GM12878 (cell line): ENCODE measurements at regions not wholly inside any gene's neighbourhood (a gene's known extent, or its start where the extent isn't known, plus 50 kb on each side); places are given as distances from the start of the nearest gene placed in this dataset.

Experiments
- EP300 ChIP-seq, 2 experiments: fragments of 150-350 bp in 1 of 2; IDR thresholded peaks; 2 replicates each; pipeline ENCODE4 v1.6.1; 2011 to 2012; ENCODE audit warnings: low read depth in 2 of 2, low read length in 2 of 2, borderline replicate concordance in 1 of 2, improper control_type of control experiment in 1 of 2, inconsistent platforms in 1 of 2; ENCODE audit not compliant: control insufficient read depth in 1 of 2
- EZH2 ChIP-seq: IDR thresholded peaks from 2 replicates; pipeline ENCODE4 v1.6.1; 2012; ENCODE audit warnings: low read depth, mild to moderate bottlenecking, control low read depth, inconsistent platforms, low read length, borderline replicate concordance; ENCODE audit not compliant: control insufficient read depth
- JUND ChIP-seq: IDR thresholded peaks from 2 replicates; pipeline ENCODE4 v1.6.1; 2012; ENCODE audit warnings: low read depth, mild to moderate bottlenecking, low read length, improper control_type of control experiment, moderate library complexity
- MXI1 ChIP-seq: fragments of 150-350 bp; IDR thresholded peaks from 2 replicates; pipeline ENCODE4 v1.6.1; 2011; ENCODE audit warnings: low read depth, mild to moderate bottlenecking, inconsistent platforms, low read length, improper control_type of control experiment
- POLR2A ChIP-seq: IDR thresholded peaks from 2 replicates; pipeline ENCODE4 v1.6.1; 2011; ENCODE audit warnings: low read depth, mild to moderate bottlenecking, low read length
- POLR2AphosphoS2 ChIP-seq: IDR thresholded peaks from 2 replicates; pipeline ENCODE4 v1.6.1; 2011; ENCODE audit warnings: low read depth, mild to moderate bottlenecking, low read length, improper control_type of control experiment, moderate library complexity
- POU2F2 ChIP-seq: IDR thresholded peaks from 3 replicates; pipeline ENCODE4 v1.6.1; 2011; ENCODE audit warnings: low read depth, mild to moderate bottlenecking, low read length, borderline replicate concordance
- SREBF1 ChIP-seq: IDR thresholded peaks from 2 replicates; pipeline ENCODE4 v1.6.1; 2012; ENCODE audit warnings: mild to moderate bottlenecking, low read length
- TCF3 ChIP-seq: IDR thresholded peaks from 2 replicates; pipeline ENCODE4 v1.6.1; 2012; ENCODE audit warnings: low read depth, mild to moderate bottlenecking, low read length, borderline replicate concordance; ENCODE audit not compliant: insufficient read depth
- USF2 ChIP-seq: IDR thresholded peaks from 2 replicates; pipeline ENCODE4 v1.6.1; 2011; ENCODE audit warnings: low read depth, low read length, improper control_type of control experiment, borderline replicate concordance
- ZNF24 ChIP-seq: fragments of 450-650 bp; IDR thresholded peaks from 2 replicates; pipeline ENCODE4 v1.6.1; 2017; ENCODE audit warnings: antibody characterized with exemption, mild to moderate bottlenecking
- TF ChIP-seq, protein P1 (sequence below): IDR thresholded peaks from 2 replicates; pipeline ENCODE4 v1.6.1; 2012; ENCODE audit warnings: low read depth, low read length, improper control_type of control experiment
- TF ChIP-seq, protein P2 (sequence below), 3 experiments: IDR thresholded peaks in 2 of 3; conservative IDR thresholded peaks in 1 of 3; 2 replicates each; pipeline ENCODE4 v1.5.1; 2011; ENCODE audit warnings: low read depth in 3 of 3, low read length in 3 of 3, mild to moderate bottlenecking in 3 of 3, control low read depth in 2 of 3, moderate library complexity in 2 of 3, inconsistent platforms in 1 of 3, mixed read lengths in 1 of 3; ENCODE audit not compliant: control insufficient read depth in 2 of 3, insufficient read depth in 1 of 3; ENCODE audit errors: extremely low read depth in 1 of 3
- TF ChIP-seq, protein P3 (sequence below): IDR thresholded peaks from 2 replicates; pipeline ENCODE4 v1.6.1; 2012; ENCODE audit warnings: low read depth, low read length, improper control_type of control experiment

DNA sequence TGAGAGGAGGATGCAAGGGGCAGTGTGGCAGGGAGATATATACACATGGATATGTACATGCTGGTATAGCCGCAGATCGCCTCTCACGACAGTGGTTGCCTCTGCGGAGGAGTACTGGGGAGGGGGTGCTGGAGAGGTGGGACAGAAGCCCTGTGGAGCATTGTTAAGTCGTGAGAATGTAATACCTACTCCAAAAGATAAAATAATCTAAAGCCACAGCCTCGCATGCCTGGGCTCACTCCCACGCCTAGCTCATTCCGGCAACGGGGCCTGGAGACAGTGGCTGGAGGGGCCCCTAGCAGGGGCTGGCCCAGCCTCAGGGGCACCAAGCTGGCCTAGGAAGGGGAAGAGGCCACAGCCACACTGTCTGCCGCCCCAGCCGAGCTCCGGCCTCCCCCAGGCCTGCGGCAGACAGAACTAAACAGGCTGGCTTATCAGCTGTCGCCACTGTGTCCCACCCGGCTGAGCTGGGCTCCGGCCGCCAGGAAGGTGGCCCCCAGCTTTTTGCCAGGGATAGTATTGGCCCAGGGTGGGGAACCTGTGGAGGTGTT, 65.1 kb upstream of the LCTL start:
- no peak for TF ChIP-seq POLR2AphosphoS2
- TF ChIP-seq, protein P1, sequence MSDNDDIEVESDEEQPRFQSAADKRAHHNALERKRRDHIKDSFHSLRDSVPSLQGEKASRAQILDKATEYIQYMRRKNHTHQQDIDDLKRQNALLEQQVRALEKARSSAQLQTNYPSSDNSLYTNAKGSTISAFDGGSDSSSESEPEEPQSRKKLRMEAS: no peak
- TF ChIP-seq POLR2A: no peak
- TF ChIP-seq EZH2: no peak
- TF ChIP-seq SREBF1: no peak
- no peak for TF ChIP-seq USF2
- TF ChIP-seq TCF3: no peak
- TF ChIP-seq, protein P2, sequence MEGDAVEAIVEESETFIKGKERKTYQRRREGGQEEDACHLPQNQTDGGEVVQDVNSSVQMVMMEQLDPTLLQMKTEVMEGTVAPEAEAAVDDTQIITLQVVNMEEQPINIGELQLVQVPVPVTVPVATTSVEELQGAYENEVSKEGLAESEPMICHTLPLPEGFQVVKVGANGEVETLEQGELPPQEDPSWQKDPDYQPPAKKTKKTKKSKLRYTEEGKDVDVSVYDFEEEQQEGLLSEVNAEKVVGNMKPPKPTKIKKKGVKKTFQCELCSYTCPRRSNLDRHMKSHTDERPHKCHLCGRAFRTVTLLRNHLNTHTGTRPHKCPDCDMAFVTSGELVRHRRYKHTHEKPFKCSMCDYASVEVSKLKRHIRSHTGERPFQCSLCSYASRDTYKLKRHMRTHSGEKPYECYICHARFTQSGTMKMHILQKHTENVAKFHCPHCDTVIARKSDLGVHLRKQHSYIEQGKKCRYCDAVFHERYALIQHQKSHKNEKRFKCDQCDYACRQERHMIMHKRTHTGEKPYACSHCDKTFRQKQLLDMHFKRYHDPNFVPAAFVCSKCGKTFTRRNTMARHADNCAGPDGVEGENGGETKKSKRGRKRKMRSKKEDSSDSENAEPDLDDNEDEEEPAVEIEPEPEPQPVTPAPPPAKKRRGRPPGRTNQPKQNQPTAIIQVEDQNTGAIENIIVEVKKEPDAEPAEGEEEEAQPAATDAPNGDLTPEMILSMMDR (IDR thresholded peaks at IDR 0.05 in 2 of 3, conservative IDR thresholded peaks at IDR 0.05 in 1 of 3; ENCODE audit: control insufficient read depth in 2 of 3, extremely low read depth in 1 of 3, insufficient read depth in 1 of 3, low read depth in 3 of 3, low read length in 3 of 3): no peak
- TF ChIP-seq, protein P3, sequence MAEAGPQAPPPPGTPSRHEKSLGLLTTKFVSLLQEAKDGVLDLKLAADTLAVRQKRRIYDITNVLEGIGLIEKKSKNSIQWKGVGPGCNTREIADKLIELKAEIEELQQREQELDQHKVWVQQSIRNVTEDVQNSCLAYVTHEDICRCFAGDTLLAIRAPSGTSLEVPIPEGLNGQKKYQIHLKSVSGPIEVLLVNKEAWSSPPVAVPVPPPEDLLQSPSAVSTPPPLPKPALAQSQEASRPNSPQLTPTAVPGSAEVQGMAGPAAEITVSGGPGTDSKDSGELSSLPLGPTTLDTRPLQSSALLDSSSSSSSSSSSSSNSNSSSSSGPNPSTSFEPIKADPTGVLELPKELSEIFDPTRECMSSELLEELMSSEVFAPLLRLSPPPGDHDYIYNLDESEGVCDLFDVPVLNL: no peak
- TF ChIP-seq EP300 (IDR thresholded peaks at IDR 0.05; ENCODE audit: borderline replicate concordance in 1 of 2, control insufficient read depth in 1 of 2, low read depth in 2 of 2, low read length in 2 of 2): no peak
- no peak for TF ChIP-seq POU2F2
- TF ChIP-seq MXI1: no peak
- TF ChIP-seq JUND: no peak
- no peak for TF ChIP-seq ZNF24
